ENCODE measurements at regions not wholly inside any gene's neighbourhood (a gene's known extent, or its start where the extent isn't known, plus 50 kb on each side); places are given as distances from the start of the nearest gene placed in this dataset.

GRCh38 chr18:22330508-22330907 lies 87.2 kb downstream of the CTAGE1 start:
- no peak for TF ChIP-seq CTCF (IDR thresholded peaks at IDR 0.05)
- TF ChIP-seq POLR2A (IDR thresholded peaks at IDR 0.05) = no peak

All from right lobe of liver (tissue), 4 donors.